ENCODE measurements at regions not wholly inside any gene's neighbourhood (a gene's known extent, or its start where the extent isn't known, plus 50 kb on each side); places are given as distances from the start of the nearest gene placed in this dataset.
A peak's percentile ranks its signal among the peaks of the same experiment; 100 is the strongest.

GRCh38 chr20:50294164-50295088 is 103.8 kb downstream of the CEBPB start:
- peaks cover 44% of the 10 kb centered on the region for H3K4me1 Mint-ChIP-seq (ENCODE audit: low read depth)
- ATAC-seq: no peak
- DNase-seq: no peak
- ChIA-PET POLR2A (no interaction called here), CTCF (no interaction called here)
- H3K9me3 Mint-ChIP-seq (ENCODE audit: insufficient read depth): no peaks in the 10 kb centered on the region
- H3K36me3 Mint-ChIP-seq (ENCODE audit: low read depth): no peaks in the 10 kb centered on the region
- no peak overlapping the region for H3K27ac Mint-ChIP-seq
- H3K27me3 Mint-ChIP-seq (ENCODE audit: low read depth): peaks cover 11% of the 10 kb centered on the region
- no peak overlapping the region for H3K4me3 Mint-ChIP-seq

- H3K27me3 Mint-ChIP-seq (ENCODE audit: low read depth): peaks cover 13% of the 10 kb centered on the region
- POLR2A ChIA-PET: no interaction called here
- no peak overlapping the region for H3K4me3 Mint-ChIP-seq
- no peak overlapping the region for H3K27ac Mint-ChIP-seq
- CTCF ChIA-PET: no interaction called here
- H3K9me3 Mint-ChIP-seq (ENCODE audit: insufficient read depth): no peaks in the 10 kb centered on the region
- peaks cover 44% of the 10 kb centered on the region for H3K4me1 Mint-ChIP-seq (ENCODE audit: low read depth)
- DNase-seq: no peak
- H3K36me3 Mint-ChIP-seq (ENCODE audit: low read depth): no peaks in the 10 kb centered on the region
- ATAC-seq: no peak
These were observed 104.7 kb downstream of the CEBPB start for GRCh38 chr20:50295345-50295744.

GRCh38 chr20:50295762-50296449 is 105.3 kb downstream of the CEBPB start:
- no peak overlapping the region for H3K4me3 Mint-ChIP-seq
- ATAC-seq: no peak
- no peak overlapping the region for H3K27ac Mint-ChIP-seq
- peaks cover 44% of the 10 kb centered on the region for H3K4me1 Mint-ChIP-seq (ENCODE audit: low read depth)
- H3K27me3 Mint-ChIP-seq (ENCODE audit: low read depth): peaks cover 15% of the 10 kb centered on the region
- no peaks in the 10 kb centered on the region for H3K36me3 Mint-ChIP-seq (ENCODE audit: low read depth)
- POLR2A ChIA-PET: interaction anchor here (1.0 kb wide), 1 partner anchor 9 kb away, joined by 3 read pairs; no protein-coding TSS in a partner anchor
- DNase-seq: no peak
- H3K9me3 Mint-ChIP-seq (ENCODE audit: insufficient read depth): no peaks in the 10 kb centered on the region
- CTCF ChIA-PET: interaction anchor here (1.8 kb wide), 1 partner anchor 14 kb away, joined by 5 read pairs; no protein-coding TSS in a partner anchor

- no peak overlapping the region for H3K27ac Mint-ChIP-seq
- DNase-seq (no peak), ATAC-seq (no peak)
- ChIA-PET CTCF (interaction anchor here (1.8 kb wide), 1 partner anchor 15 kb away, joined by 5 read pairs; no protein-coding TSS in a partner anchor), POLR2A (interaction anchor here (1.0 kb wide), 1 partner anchor 8 kb away, joined by 3 read pairs; no protein-coding TSS in a partner anchor)
- peaks cover 17% of the 10 kb centered on the region for H3K27me3 Mint-ChIP-seq (ENCODE audit: low read depth)
- no peaks in the 10 kb centered on the region for H3K9me3 Mint-ChIP-seq (ENCODE audit: insufficient read depth)
- no peaks in the 10 kb centered on the region for H3K36me3 Mint-ChIP-seq (ENCODE audit: low read depth)
- H3K4me3 Mint-ChIP-seq: no peak overlapping the region
- H3K4me1 Mint-ChIP-seq (ENCODE audit: low read depth): peaks cover 46% of the 10 kb centered on the region
These were observed 106.1 kb downstream of the CEBPB start for GRCh38 chr20:50296450-50297375.

- Mint-ChIP-seq H3K4me3 (peak overlapping the region; percentile 23), H3K27me3 (ENCODE audit: low read depth) (peaks cover 17% of the 10 kb centered on the region), H3K9me3 (ENCODE audit: insufficient read depth) (no peaks in the 10 kb centered on the region), H3K36me3 (ENCODE audit: low read depth) (no peaks in the 10 kb centered on the region), H3K27ac (peak overlapping the region; percentile 56), H3K4me1 (ENCODE audit: low read depth) (peaks cover 50% of the 10 kb centered on the region)
- peak; percentile 43 for ATAC-seq
- peak; percentile 38 for DNase-seq
- CTCF ChIA-PET: interaction anchor here (1.8 kb wide), 1 partner anchor 16 kb away, joined by 5 read pairs; no protein-coding TSS in a partner anchor
- POLR2A ChIA-PET: no interaction called here
These were observed 107.1 kb downstream of the CEBPB start for GRCh38 chr20:50297498-50298376.

GRCh38 chr20:50298554-50299324 is 108.1 kb downstream of the CEBPB start:
- no peaks in the 10 kb centered on the region for H3K36me3 Mint-ChIP-seq (ENCODE audit: low read depth)
- no peak overlapping the region for H3K27ac Mint-ChIP-seq
- DNase-seq: no peak
- ChIA-PET CTCF (no interaction called here), POLR2A (no interaction called here)
- no peak for ATAC-seq
- H3K27me3 Mint-ChIP-seq (ENCODE audit: low read depth): peaks cover 17% of the 10 kb centered on the region
- H3K4me1 Mint-ChIP-seq (ENCODE audit: low read depth): peaks cover 55% of the 10 kb centered on the region
- H3K4me3 Mint-ChIP-seq: no peak overlapping the region
- H3K9me3 Mint-ChIP-seq (ENCODE audit: insufficient read depth): no peaks in the 10 kb centered on the region

GRCh38 chr20:50299325-50299629 is 108.6 kb downstream of the CEBPB start:
- peaks cover 15% of the 10 kb centered on the region for H3K27me3 Mint-ChIP-seq (ENCODE audit: low read depth)
- no peaks in the 10 kb centered on the region for H3K36me3 Mint-ChIP-seq (ENCODE audit: low read depth)
- H3K27ac Mint-ChIP-seq: no peak overlapping the region
- peaks cover 57% of the 10 kb centered on the region for H3K4me1 Mint-ChIP-seq (ENCODE audit: low read depth)
- no peak overlapping the region for H3K4me3 Mint-ChIP-seq
- no peak for ATAC-seq
- no peaks in the 10 kb centered on the region for H3K9me3 Mint-ChIP-seq (ENCODE audit: insufficient read depth)
- no peak for DNase-seq
- ChIA-PET POLR2A (no interaction called here), CTCF (no interaction called here)

GRCh38 chr20:50301165-50301564 is 110.5 kb downstream of the CEBPB start:
- Mint-ChIP-seq H3K4me3 (no peak overlapping the region), H3K4me1 (ENCODE audit: low read depth) (peaks cover 50% of the 10 kb centered on the region), H3K27me3 (ENCODE audit: low read depth) (peaks cover 15% of the 10 kb centered on the region), H3K36me3 (ENCODE audit: low read depth) (no peaks in the 10 kb centered on the region), H3K27ac (no peak overlapping the region), H3K9me3 (ENCODE audit: insufficient read depth) (no peaks in the 10 kb centered on the region)
- ChIA-PET CTCF (no interaction called here), POLR2A (no interaction called here)
- ATAC-seq (no peak), DNase-seq (no peak)

GRCh38 chr20:50301712-50302111 is 111.1 kb downstream of the CEBPB start:
- ATAC-seq (no peak), DNase-seq (no peak)
- Mint-ChIP-seq H3K27ac (no peak overlapping the region), H3K36me3 (ENCODE audit: low read depth) (no peaks in the 10 kb centered on the region), H3K27me3 (ENCODE audit: low read depth) (peaks cover 15% of the 10 kb centered on the region), H3K9me3 (ENCODE audit: insufficient read depth) (no peaks in the 10 kb centered on the region), H3K4me3 (no peak overlapping the region), H3K4me1 (ENCODE audit: low read depth) (peaks cover 44% of the 10 kb centered on the region)
- CTCF ChIA-PET: interaction anchor here (1.4 kb wide), 1 partner anchor 15 kb away, joined by 3 read pairs; no protein-coding TSS in a partner anchor
- POLR2A ChIA-PET: no interaction called here

- peaks cover 36% of the 10 kb centered on the region for H3K4me1 Mint-ChIP-seq (ENCODE audit: low read depth)
- no peaks in the 10 kb centered on the region for H3K9me3 Mint-ChIP-seq (ENCODE audit: insufficient read depth)
- no peaks in the 10 kb centered on the region for H3K36me3 Mint-ChIP-seq (ENCODE audit: low read depth)
- ChIA-PET CTCF (interaction anchor here (1.4 kb wide), 1 partner anchor 14 kb away, joined by 3 read pairs; no protein-coding TSS in a partner anchor), POLR2A (no interaction called here)
- H3K27me3 Mint-ChIP-seq (ENCODE audit: low read depth): peaks cover 15% of the 10 kb centered on the region
- DNase-seq (no peak), ATAC-seq (no peak)
- no peak overlapping the region for H3K4me3 Mint-ChIP-seq
- H3K27ac Mint-ChIP-seq: no peak overlapping the region
These were observed 111.9 kb downstream of the CEBPB start for GRCh38 chr20:50302341-50303057.

Measured in activated CD8-positive, alpha-beta T cell treated with anti-CD3 and anti-CD28 coated beads, Interleukin-2, amount 10 ng/mL, durations not matched to agents 7 days and 5 days (primary cell).